PFSK-1 (cell line): ENCODE measurements at regions not wholly inside any gene's neighbourhood (a gene's known extent, or its start where the extent isn't known, plus 50 kb on each side); places are given as distances from the start of the nearest gene placed in this dataset.

Experiments
- POLR2AphosphoS5 ChIP-seq: IDR thresholded peaks from 2 replicates; pipeline ENCODE4 v1.6.1; 2012; ENCODE audit warnings: low read depth, mild to moderate bottlenecking, control low read depth, low read length, moderate library complexity
- REST ChIP-seq, 2 experiments: IDR thresholded peaks; 2 replicates each; pipeline versions ENCODE4 v1.6.1 to v1.8.0; 2011 to 2012; ENCODE audit warnings: low read depth in 2 of 2, low read length in 2 of 2, control low read depth in 1 of 2, inconsistent platforms in 1 of 2, mild to moderate bottlenecking in 1 of 2, moderate library complexity in 1 of 2; ENCODE audit not compliant: insufficient read depth in 1 of 2
- SIN3A ChIP-seq: IDR thresholded peaks from 2 replicates; pipeline ENCODE4 v1.6.1; 2012; ENCODE audit warnings: mild to moderate bottlenecking, low read length, moderate library complexity, borderline replicate concordance; ENCODE audit not compliant: insufficient read depth
- TAF1 ChIP-seq: IDR thresholded peaks from 2 replicates; pipeline ENCODE4 v1.6.1; 2012; ENCODE audit warnings: low read length, control low read depth, borderline replicate concordance; ENCODE audit not compliant: insufficient read depth

GRCh38 chr11:80443177-80443576 lies 1002.3 kb upstream of the TENM4 start:
- TF ChIP-seq TAF1, result no peak
- TF ChIP-seq POLR2AphosphoS5, result no peak
- TF ChIP-seq REST (IDR thresholded peaks at IDR 0.05; ENCODE audit: insufficient read depth in 1 of 2, low read depth in 2 of 2, low read length in 2 of 2), result no peak
- no peak for TF ChIP-seq SIN3A
